ENCODE measurements at regions not wholly inside any gene's neighbourhood (a gene's known extent, or its start where the extent isn't known, plus 50 kb on each side); places are given as distances from the start of the nearest gene placed in this dataset.

DNA sequence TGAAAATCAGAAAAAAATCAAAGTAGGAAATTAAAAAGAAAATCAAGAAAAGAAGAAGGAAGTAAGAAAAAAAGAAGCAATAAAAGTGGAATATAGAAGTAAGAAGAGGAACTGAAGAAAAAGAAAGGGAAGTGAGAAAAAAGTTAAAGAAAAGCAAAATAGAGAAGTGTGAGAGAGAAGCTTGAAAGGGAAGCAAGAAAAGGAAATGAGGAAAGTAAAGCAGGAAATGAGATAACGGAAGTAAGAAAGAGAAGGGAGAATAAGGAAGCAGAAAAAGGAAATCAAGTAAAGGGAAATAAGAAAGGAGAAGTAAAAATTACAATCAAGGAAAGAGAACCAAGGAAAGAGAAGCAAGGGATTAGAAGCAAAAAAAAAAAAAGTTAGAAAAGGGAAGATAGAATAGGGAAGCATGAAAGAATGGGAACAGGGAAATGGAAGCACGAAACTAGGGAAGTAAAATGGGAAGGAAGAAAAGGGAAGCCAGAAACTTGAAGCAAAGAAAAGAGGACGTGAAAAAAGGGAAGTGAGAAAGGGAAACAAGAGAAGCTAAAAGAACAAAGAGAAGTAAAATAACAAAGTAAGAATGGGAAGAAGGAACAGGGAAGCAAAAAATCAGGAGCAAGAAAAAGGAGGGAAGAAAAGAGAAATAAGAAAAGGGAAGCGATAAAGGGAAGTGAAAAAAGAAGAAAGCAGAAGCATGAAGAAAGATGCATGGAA, 243.3 kb upstream of the NCKAP5 start:
- DNase-seq (ENCODE audit: low read depth) = no peak
- no peak overlapping the region for H3K4me3 ChIP-seq (ENCODE audit: low read depth, low read length)
- TF ChIP-seq, protein P1, sequence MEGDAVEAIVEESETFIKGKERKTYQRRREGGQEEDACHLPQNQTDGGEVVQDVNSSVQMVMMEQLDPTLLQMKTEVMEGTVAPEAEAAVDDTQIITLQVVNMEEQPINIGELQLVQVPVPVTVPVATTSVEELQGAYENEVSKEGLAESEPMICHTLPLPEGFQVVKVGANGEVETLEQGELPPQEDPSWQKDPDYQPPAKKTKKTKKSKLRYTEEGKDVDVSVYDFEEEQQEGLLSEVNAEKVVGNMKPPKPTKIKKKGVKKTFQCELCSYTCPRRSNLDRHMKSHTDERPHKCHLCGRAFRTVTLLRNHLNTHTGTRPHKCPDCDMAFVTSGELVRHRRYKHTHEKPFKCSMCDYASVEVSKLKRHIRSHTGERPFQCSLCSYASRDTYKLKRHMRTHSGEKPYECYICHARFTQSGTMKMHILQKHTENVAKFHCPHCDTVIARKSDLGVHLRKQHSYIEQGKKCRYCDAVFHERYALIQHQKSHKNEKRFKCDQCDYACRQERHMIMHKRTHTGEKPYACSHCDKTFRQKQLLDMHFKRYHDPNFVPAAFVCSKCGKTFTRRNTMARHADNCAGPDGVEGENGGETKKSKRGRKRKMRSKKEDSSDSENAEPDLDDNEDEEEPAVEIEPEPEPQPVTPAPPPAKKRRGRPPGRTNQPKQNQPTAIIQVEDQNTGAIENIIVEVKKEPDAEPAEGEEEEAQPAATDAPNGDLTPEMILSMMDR (IDR thresholded peaks at IDR 0.05; ENCODE audit: insufficient read depth, low read depth, low read length, missing control alignments) = no peak

DNA sequence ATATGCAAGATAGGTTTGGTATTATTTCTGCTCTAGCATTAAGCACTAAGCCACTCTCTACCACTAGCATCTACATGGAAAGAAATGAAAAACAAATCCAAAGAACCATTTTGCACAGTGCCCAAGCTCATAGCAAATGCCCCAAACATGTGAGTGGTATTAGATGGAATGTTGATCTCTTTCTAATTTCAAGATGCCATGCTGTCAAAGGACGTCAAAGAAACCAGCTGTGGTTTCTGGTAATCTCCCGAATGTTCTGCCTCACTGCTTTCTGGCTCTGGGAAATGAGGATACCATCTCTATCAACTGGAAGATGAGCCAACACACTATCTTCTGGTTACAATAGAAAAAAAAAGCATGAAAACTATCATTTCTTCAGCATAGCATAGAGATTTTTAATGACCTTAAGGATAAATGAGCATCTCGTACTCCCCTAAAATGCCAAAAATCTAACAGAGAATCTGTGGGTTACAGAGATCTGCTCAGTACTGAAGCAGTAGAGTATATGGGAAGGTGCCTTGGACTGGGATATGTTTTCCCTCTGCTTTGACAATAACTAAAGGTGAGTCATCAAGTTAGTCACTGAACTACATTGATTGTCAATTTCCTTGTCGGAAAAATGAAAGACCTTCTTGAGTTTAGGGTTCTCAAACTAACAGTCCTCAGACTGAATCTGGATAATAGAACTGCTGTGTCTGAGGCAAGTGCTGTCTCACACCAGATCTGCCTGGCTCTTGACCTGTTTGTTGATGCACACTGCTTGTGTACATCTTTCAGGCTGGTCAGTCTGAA, 244.8 kb upstream of the NCKAP5 start:
- DNase-seq (ENCODE audit: low read depth) = no peak
- H3K4me3 ChIP-seq (ENCODE audit: low read depth, low read length) = no peak overlapping the region
- TF ChIP-seq, protein P1 (IDR thresholded peaks at IDR 0.05; ENCODE audit: insufficient read depth, low read depth, low read length, missing control alignments) = no peak

DNA sequence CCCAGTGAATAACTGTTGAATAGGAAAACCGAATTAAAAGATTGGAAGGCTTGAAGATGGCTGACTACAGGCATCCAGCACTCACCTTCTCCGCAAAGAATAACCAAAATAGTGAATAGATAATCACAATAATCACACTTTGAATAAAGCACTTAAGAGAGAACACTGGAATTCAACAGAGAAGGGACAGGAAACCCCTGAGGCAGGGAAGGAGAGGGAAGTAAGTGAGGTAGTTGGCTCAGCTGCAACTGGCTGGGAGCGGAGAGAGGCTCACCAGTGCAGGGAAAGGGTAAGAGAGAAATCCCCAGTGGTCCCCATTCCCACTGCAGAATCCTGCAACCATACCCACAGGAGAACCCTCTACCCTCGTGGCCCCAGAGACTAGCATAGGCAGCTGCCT, 246.6 kb upstream of the NCKAP5 start:
- no peak for DNase-seq (ENCODE audit: low read depth)
- TF ChIP-seq, protein P1 (IDR thresholded peaks at IDR 0.05; ENCODE audit: insufficient read depth, low read depth, low read length, missing control alignments) = no peak
- H3K4me3 ChIP-seq (ENCODE audit: low read depth, low read length) = no peak overlapping the region

DNA sequence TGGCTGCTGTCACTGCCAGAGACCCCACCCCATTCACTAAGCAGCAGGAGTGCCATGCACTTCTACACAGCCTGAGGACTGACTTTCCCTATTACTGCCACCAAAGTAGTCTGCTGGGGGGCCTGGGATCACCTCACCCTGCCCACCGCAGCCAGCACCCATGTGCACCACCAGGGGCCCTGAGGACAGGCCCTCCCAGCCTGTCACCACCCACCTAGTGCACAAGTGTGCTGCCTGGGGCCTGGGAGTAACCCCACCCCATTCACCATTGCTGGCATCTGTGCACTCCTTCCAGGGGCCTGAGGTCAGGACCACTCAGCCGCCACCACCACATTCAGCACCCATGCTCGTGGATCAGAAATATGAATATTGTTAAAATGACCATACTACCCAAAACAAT, 247.8 kb upstream of the NCKAP5 start:
- DNase-seq (ENCODE audit: low read depth) = no peak
- TF ChIP-seq, protein P1 (IDR thresholded peaks at IDR 0.05; ENCODE audit: insufficient read depth, low read depth, low read length, missing control alignments) = no peak
- no peak overlapping the region for H3K4me3 ChIP-seq (ENCODE audit: low read depth, low read length)

DNA sequence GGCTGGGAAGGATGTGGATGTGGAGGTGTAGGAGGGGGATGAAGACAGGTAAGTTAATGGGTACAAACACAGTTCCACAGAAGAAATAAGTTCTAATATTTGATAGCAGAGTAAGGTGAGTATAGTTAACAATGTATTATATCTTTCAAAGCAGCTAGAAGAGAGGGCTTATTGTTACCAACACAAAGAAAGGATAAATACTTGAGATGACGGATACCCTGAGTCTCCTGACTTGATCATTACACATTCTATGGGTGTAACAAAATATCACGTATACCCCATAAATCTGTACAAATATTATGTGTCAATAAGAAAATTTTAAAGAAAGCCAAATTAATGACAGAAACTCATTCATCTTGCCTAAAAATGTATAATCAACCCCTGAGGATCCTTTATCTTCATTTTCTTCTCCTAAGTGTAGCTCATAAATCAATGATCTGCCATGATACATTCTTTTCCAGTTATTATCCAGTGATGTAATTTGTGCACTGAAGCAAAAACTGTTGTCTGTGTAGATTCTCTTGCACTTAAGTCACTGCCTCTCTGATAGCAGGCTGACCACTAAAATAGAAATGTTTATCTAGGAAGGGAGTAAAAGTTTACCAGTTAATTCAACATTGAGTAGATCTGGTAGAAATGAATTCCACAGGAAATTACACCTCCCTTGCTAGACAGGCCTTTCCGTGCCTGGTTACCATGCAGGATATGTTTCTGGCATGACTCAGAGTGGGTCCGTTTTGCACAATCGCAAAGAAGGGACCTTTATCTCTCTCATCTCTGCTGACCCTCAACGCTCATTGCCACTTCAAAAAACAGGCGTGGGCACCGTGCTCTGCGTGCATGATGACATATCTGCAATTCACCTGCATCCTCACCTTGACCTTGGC, 249.7 kb upstream of the NCKAP5 start:
- no peak for DNase-seq (ENCODE audit: low read depth)
- no peak overlapping the region for H3K4me3 ChIP-seq (ENCODE audit: low read depth, low read length)
- TF ChIP-seq, protein P1 (IDR thresholded peaks at IDR 0.05; ENCODE audit: insufficient read depth, low read depth, low read length, missing control alignments) = no peak

DNA sequence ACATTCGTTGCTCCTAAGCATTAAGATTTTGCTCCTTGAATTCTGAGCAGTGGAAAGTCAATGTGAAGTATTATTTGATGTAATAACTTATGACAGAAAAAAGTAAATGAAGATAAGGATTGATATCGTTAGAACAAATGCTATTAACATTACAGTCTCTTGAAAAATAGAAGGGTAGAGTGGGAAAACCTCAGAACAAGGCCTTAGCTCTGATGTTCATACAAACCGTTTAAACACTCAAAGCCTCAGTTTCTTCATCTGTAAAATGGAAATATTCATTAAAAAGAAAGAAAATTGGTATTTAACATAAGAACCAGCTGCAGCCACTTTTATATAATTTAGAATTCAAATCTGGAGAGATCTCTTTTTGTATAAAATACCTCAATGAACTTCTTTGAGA, 250.4 kb upstream of the NCKAP5 start:
- H3K4me3 ChIP-seq (ENCODE audit: low read depth, low read length) = no peak overlapping the region
- TF ChIP-seq, protein P1 (IDR thresholded peaks at IDR 0.05; ENCODE audit: insufficient read depth, low read depth, low read length, missing control alignments) = no peak
- no peak for DNase-seq (ENCODE audit: low read depth)

All from GM12865 (cell line).